ENCODE measurements at regions not wholly inside any gene's neighbourhood (a gene's known extent, or its start where the extent isn't known, plus 50 kb on each side); places are given as distances from the start of the nearest gene placed in this dataset.

DNA sequence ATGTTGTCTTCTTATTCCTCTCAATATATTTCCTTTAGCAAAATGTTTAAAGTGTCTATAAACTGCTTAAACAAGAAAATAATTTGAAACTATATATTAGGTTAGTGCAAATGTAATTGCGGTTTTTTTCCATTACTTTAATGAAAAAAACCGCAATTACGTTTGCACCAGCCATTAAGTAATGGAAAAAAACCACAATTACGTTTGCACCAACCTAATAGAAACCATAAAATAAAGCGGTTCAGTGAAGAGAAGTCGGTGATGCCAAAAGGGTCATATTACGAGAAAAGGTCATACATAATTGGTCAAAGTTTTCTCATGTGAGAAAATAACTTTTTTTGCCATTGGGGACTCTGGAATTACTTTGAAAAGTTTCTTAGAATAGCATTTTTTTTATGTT lies 385.6 kb upstream of the ST8SIA4 start:
- Histone ChIP-seq H3K27me3 (ENCODE audit: insufficient read depth, low read length) (no peaks in the 10 kb centered on the region), H4K20me1 (ENCODE audit: control insufficient read depth, insufficient read depth, insufficient read length) (no peaks in the 10 kb centered on the region), H3K18ac (ENCODE audit: insufficient read length, low read depth, low read length) (no peak overlapping the region), H3K4ac (ENCODE audit: low read depth, low read length) (no peak overlapping the region), H2BK20ac (ENCODE audit: low read depth, low read length, poor library complexity, severe bottlenecking) (no peak overlapping the region), H2BK12ac (ENCODE audit: insufficient read length, low read depth, low read length) (no peak overlapping the region), H2AFZ (ENCODE audit: low read length) (no peak overlapping the region), H4K5ac (ENCODE audit: insufficient read length, low read depth, low read length) (no peak overlapping the region), H3K27ac (ENCODE audit: insufficient read length, low read depth, low read length) (no peak overlapping the region), H3K4me2 (ENCODE audit: insufficient read depth, insufficient read length, low read length) (no peak overlapping the region), H4K8ac (replicated peaks; ENCODE audit: insufficient read length, low read depth, low read length) (no peak overlapping the region), H3T11ph (ENCODE audit: low read length) (no peak overlapping the region), H3K14ac (ENCODE audit: insufficient read depth, low read length) (no peak overlapping the region), H3K23ac (ENCODE audit: insufficient read length, low read depth, low read length) (no peak overlapping the region), H4K91ac (ENCODE audit: insufficient read length, low read depth, low read length) (no peak overlapping the region), H2BK120ac (ENCODE audit: low read depth, low read length, poor library complexity, severe bottlenecking) (no peak overlapping the region), H3K79me1 (ENCODE audit: insufficient read depth, low read depth, low read length, poor library complexity, severe bottlenecking) (no peaks in the 10 kb centered on the region), H2AK5ac (ENCODE audit: insufficient read length, low read length) (no peak overlapping the region), H3K23me2 (ENCODE audit: insufficient read length, low read depth, low read length, poor library complexity, severe bottlenecking) (no peaks in the 10 kb centered on the region), H2BK15ac (ENCODE audit: low read depth, low read length) (no peak overlapping the region), H3K9me3 (ENCODE audit: control insufficient read depth, low read depth, low read length) (no peaks in the 10 kb centered on the region), H3K79me2 (ENCODE audit: insufficient read depth, low read length) (no peaks in the 10 kb centered on the region), H3K9ac (ENCODE audit: extremely low read depth, insufficient read length, low read length) (no peak overlapping the region), H3K56ac (ENCODE audit: insufficient read length, low read depth, low read length) (no peak overlapping the region), H2BK5ac (ENCODE audit: insufficient read length, low read length) (no peak overlapping the region), H3K4me1 (ENCODE audit: insufficient read depth, low read length) (no peaks in the 10 kb centered on the region)
- H3K4me3 Mint-ChIP-seq = no peak overlapping the region
- no peaks in the 10 kb centered on the region for H3K4me1 Mint-ChIP-seq
- TF ChIP-seq, protein P1, sequence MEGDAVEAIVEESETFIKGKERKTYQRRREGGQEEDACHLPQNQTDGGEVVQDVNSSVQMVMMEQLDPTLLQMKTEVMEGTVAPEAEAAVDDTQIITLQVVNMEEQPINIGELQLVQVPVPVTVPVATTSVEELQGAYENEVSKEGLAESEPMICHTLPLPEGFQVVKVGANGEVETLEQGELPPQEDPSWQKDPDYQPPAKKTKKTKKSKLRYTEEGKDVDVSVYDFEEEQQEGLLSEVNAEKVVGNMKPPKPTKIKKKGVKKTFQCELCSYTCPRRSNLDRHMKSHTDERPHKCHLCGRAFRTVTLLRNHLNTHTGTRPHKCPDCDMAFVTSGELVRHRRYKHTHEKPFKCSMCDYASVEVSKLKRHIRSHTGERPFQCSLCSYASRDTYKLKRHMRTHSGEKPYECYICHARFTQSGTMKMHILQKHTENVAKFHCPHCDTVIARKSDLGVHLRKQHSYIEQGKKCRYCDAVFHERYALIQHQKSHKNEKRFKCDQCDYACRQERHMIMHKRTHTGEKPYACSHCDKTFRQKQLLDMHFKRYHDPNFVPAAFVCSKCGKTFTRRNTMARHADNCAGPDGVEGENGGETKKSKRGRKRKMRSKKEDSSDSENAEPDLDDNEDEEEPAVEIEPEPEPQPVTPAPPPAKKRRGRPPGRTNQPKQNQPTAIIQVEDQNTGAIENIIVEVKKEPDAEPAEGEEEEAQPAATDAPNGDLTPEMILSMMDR (conservative IDR thresholded peaks at IDR 0.05) = no peak
- no peaks in the 10 kb centered on the region for H3K9me3 Mint-ChIP-seq
- H3K36me3 Mint-ChIP-seq (ENCODE audit: insufficient read depth in 1 of 3, low read depth in 3 of 3) = no peaks in the 10 kb centered on the region
- no peaks in the 10 kb centered on the region for H3K27me3 Mint-ChIP-seq (ENCODE audit: low read depth)
- WGBS (ENCODE audit: extremely low coverage, insufficient read length, low lambda C conversion rate) = no CpG with 5 or more reads among the region's 7 CpGs
- DNase-seq = no peak
- no peak overlapping the region for H3K27ac Mint-ChIP-seq

All from H9 (cell line).